Mesenchymal stem cell (in vitro differentiated cells and primary cell): ENCODE measurements at regions not wholly inside any gene's neighbourhood (a gene's known extent, or its start where the extent isn't known, plus 50 kb on each side); places are given as distances from the start of the nearest gene placed in this dataset.

Experiments
- DNase-seq: peaks from one replicate; pipeline ENCODE4 v3.0.0-alpha.2; 2013
- H2AFZ ChIP-seq: one replicate; pipeline ENCODE4 v1.6.1; 2013; ENCODE audit warnings: low read depth, mild to moderate bottlenecking, control low read depth, inconsistent platforms, low read length, moderate library complexity
- H2AK5ac ChIP-seq: 2 replicates; pipeline ENCODE4 v1.6.1; 2013; ENCODE audit warnings: low read length, moderate library complexity, mild to moderate bottlenecking, inconsistent platforms; ENCODE audit not compliant: severe bottlenecking
- H2BK120ac ChIP-seq: one replicate; pipeline ENCODE4 v1.6.1; 2013; ENCODE audit warnings: low read depth, mild to moderate bottlenecking, inconsistent platforms, low read length, moderate library complexity
- H2BK12ac ChIP-seq, 2 experiments: one replicate each; pipeline ENCODE4 v1.6.1; 2013; ENCODE audit warnings: inconsistent platforms in 2 of 2, low read length in 2 of 2, mild to moderate bottlenecking in 2 of 2, moderate library complexity in 2 of 2, control low read depth in 1 of 2
- H2BK15ac ChIP-seq: one replicate; pipeline ENCODE4 v1.6.1; 2013; ENCODE audit warnings: mild to moderate bottlenecking, low read depth, inconsistent platforms; ENCODE audit not compliant: poor library complexity, severe bottlenecking
- H2BK5ac ChIP-seq: 2 replicates; pipeline ENCODE4 v1.6.1; 2013; ENCODE audit warnings: low read depth, mild to moderate bottlenecking, low read length, control low read depth, inconsistent platforms; ENCODE audit not compliant: poor library complexity, severe bottlenecking
- H3K14ac ChIP-seq, 2 experiments: one replicate each; pipeline ENCODE4 v1.6.1; 2013; ENCODE audit warnings: inconsistent platforms in 2 of 2, low read length in 2 of 2, control low read depth in 1 of 2, mild to moderate bottlenecking in 1 of 2, moderate library complexity in 1 of 2
- H3K18ac ChIP-seq, 2 experiments: one replicate each; pipeline ENCODE4 v1.6.1; 2013; ENCODE audit warnings: inconsistent platforms in 2 of 2, low read length in 2 of 2, control low read depth in 1 of 2, low read depth in 1 of 2, mild to moderate bottlenecking in 1 of 2
- H3K23ac ChIP-seq, 2 experiments: one replicate each; pipeline ENCODE4 v1.6.1; 2013; ENCODE audit warnings: inconsistent platforms in 2 of 2, low read length in 2 of 2, mild to moderate bottlenecking in 2 of 2, moderate library complexity in 2 of 2, control low read depth in 1 of 2
- H3K27ac ChIP-seq: 2 replicates; pipeline ENCODE4 v1.5.1; 2013; ENCODE audit warnings: mild to moderate bottlenecking, moderate library complexity, low read length, control low read depth, inconsistent platforms; ENCODE audit not compliant: poor library complexity, severe bottlenecking
- H3K27me3 ChIP-seq, 2 experiments: 2 replicates each; pipeline versions ENCODE4 v1.6.1 to v1.7.0; 2013; ENCODE audit warnings: low read length in 2 of 2, mild to moderate bottlenecking in 2 of 2, moderate library complexity in 2 of 2, control low read depth in 1 of 2, inconsistent platforms in 1 of 2; ENCODE audit not compliant: control insufficient read depth in 1 of 2, insufficient read depth in 1 of 2
- H3K36me3 ChIP-seq, 2 experiments: 2 replicates each; pipeline versions ENCODE4 v1.6.1 to v1.7.0; 2013; ENCODE audit warnings: low read length in 2 of 2, control low read depth in 1 of 2, inconsistent platforms in 1 of 2, low read depth in 1 of 2, mild to moderate bottlenecking in 1 of 2; ENCODE audit not compliant: insufficient read depth in 2 of 2, control insufficient read depth in 1 of 2
- H3K4ac ChIP-seq, 2 experiments: one replicate each; pipeline ENCODE4 v1.6.1; 2013; ENCODE audit warnings: inconsistent platforms in 2 of 2, low read length in 2 of 2, mild to moderate bottlenecking in 2 of 2, moderate library complexity in 2 of 2, control low read depth in 1 of 2, low read depth in 1 of 2
- H3K4me1 ChIP-seq: 2 replicates; pipeline ENCODE4 v1.6.1; 2013; ENCODE audit warnings: low read depth, low read length, control low read depth; ENCODE audit not compliant: control insufficient read depth, insufficient read depth
- H3K4me2 ChIP-seq: 2 replicates; pipeline ENCODE4 v1.6.1; 2013; ENCODE audit warnings: low read length, mild to moderate bottlenecking, inconsistent platforms; ENCODE audit not compliant: poor library complexity, severe bottlenecking
- H3K4me3 ChIP-seq, 2 experiments: 2 replicates each; pipeline versions ENCODE4 v1.5.1 to v1.7.0; 2013; ENCODE audit warnings: low read length in 2 of 2, mild to moderate bottlenecking in 2 of 2, control low read depth in 1 of 2, low read depth in 1 of 2; ENCODE audit not compliant: insufficient read depth in 1 of 2
- H3K79me1 ChIP-seq: replicated peaks from 2 replicates; pipeline ENCODE4 v1.6.1; 2013; ENCODE audit warnings: mild to moderate bottlenecking, control low read depth, low read length, inconsistent platforms; ENCODE audit not compliant: poor library complexity, severe bottlenecking
- H3K9ac ChIP-seq: 2 replicates; pipeline ENCODE4 v1.7.0; 2013; ENCODE audit warnings: mild to moderate bottlenecking, low read length, moderate library complexity
- H3K9me3 ChIP-seq: 2 replicates; pipeline ENCODE4 v1.7.0; 2013; ENCODE audit warnings: mild to moderate bottlenecking, low read length; ENCODE audit not compliant: control insufficient read depth
- H4K8ac ChIP-seq: one replicate; pipeline ENCODE4 v1.6.1; 2013; ENCODE audit warnings: inconsistent platforms, mild to moderate bottlenecking, low read length, moderate library complexity
- H4K91ac ChIP-seq: one replicate; pipeline ENCODE4 v1.6.1; 2013; ENCODE audit warnings: mild to moderate bottlenecking, low read length, inconsistent platforms
- WGBS: methylation state at CpG from one replicate; pipeline ENCODE4 v1.1.7; 2013; ENCODE audit warnings: mixed read lengths; 5-methylcytosine and 5-hydroxymethylcytosine counted together

- no peaks in the 10 kb centered on the region for H3K79me1 ChIP-seq
- no peak overlapping the region for H2AFZ ChIP-seq
- H2BK15ac ChIP-seq = no peak overlapping the region
- no peak overlapping the region for H2BK120ac ChIP-seq
- no peak overlapping the region for H2BK5ac ChIP-seq
- no peak for DNase-seq
- H3K4me1 ChIP-seq = peaks cover 3% of the 10 kb centered on the region
- H3K27me3 ChIP-seq = peaks cover 36 to 41% of the 10 kb centered on the region in 2 experiments
- H2AK5ac ChIP-seq = no peak overlapping the region
- H3K23ac ChIP-seq = no peak overlapping the region
- WGBS = 88% methylated on average over 9 of the region's 9 CpGs
- H3K27ac ChIP-seq = no peak overlapping the region
- H3K4me3 ChIP-seq = no peak overlapping the region
- no peak overlapping the region for H3K9ac ChIP-seq
- H4K91ac ChIP-seq = no peak overlapping the region
- no peak overlapping the region for H2BK12ac ChIP-seq
- H3K4ac ChIP-seq = no peak overlapping the region
- H3K9me3 ChIP-seq = no peaks in the 10 kb centered on the region
- H3K4me2 ChIP-seq = no peak overlapping the region
- no peaks in the 10 kb centered on the region for H3K36me3 ChIP-seq
- no peak overlapping the region for H4K8ac ChIP-seq
- H3K18ac ChIP-seq = no peak overlapping the region
- H3K14ac ChIP-seq = no peak overlapping the region
Observed at GRCh38 chr17:77600346-77600745, 358.2 kb upstream of the TNRC6C start.

- H3K23ac ChIP-seq = no peak overlapping the region
- peaks cover 3% of the 10 kb centered on the region for H3K4me1 ChIP-seq
- H2BK15ac ChIP-seq = no peak overlapping the region
Observed at GRCh38 chr17:77601054-77601979, 357.2 kb upstream of the TNRC6C start.

GRCh38 chr17:77602062-77602746, 356.3 kb upstream of the TNRC6C start:
- Histone ChIP-seq H3K9me3 (no peaks in the 10 kb centered on the region), H3K14ac (no peak overlapping the region), H3K27me3 (peaks cover 20 to 27% of the 10 kb centered on the region in 2 experiments), H2BK12ac (no peak overlapping the region), H4K8ac (no peak overlapping the region), H3K18ac (no peak overlapping the region), H2AFZ (no peak overlapping the region), H2BK120ac (no peak overlapping the region), H4K91ac (no peak overlapping the region), H3K36me3 (no peaks in the 10 kb centered on the region), H3K27ac (no peak overlapping the region), H3K23ac (no peak overlapping the region), H3K4me3 (no peak overlapping the region), H3K4me1 (peaks cover 3% of the 10 kb centered on the region), H3K79me1 (no peaks in the 10 kb centered on the region), H3K4ac (no peak overlapping the region), H2AK5ac (no peak overlapping the region), H2BK5ac (no peak overlapping the region), H3K9ac (peak overlapping the region; percentile 40), H3K4me2 (no peak overlapping the region), H2BK15ac (no peak overlapping the region)
- DNase-seq = peak; percentile 27
- WGBS = 56% methylated on average over 11 of the region's 11 CpGs

More at GRCh38 chr17:77601054-77601979, 357.2 kb upstream of the TNRC6C start:
- Histone ChIP-seq H3K4ac (no peak overlapping the region), H2BK12ac (no peak overlapping the region), H3K4me3 (no peak overlapping the region), H4K8ac (no peak overlapping the region), H4K91ac (no peak overlapping the region), H3K4me2 (no peak overlapping the region), H2BK5ac (no peak overlapping the region), H3K79me1 (no peaks in the 10 kb centered on the region), H3K27me3 (peaks cover 27 to 35% of the 10 kb centered on the region in 2 experiments), H2AFZ (no peak overlapping the region), H3K9ac (peak overlapping the region; percentile 40), H3K36me3 (no peaks in the 10 kb centered on the region), H3K14ac (no peak overlapping the region), H2AK5ac (no peak overlapping the region), H3K18ac (no peak overlapping the region), H3K27ac (no peak overlapping the region), H2BK120ac (no peak overlapping the region), H3K9me3 (no peaks in the 10 kb centered on the region)
- DNase-seq = no peak
- WGBS = 93% methylated on average over 13 of the region's 18 CpGs
